ENCODE measurements at regions not wholly inside any gene's neighbourhood (a gene's known extent, or its start where the extent isn't known, plus 50 kb on each side); places are given as distances from the start of the nearest gene placed in this dataset.

DNA sequence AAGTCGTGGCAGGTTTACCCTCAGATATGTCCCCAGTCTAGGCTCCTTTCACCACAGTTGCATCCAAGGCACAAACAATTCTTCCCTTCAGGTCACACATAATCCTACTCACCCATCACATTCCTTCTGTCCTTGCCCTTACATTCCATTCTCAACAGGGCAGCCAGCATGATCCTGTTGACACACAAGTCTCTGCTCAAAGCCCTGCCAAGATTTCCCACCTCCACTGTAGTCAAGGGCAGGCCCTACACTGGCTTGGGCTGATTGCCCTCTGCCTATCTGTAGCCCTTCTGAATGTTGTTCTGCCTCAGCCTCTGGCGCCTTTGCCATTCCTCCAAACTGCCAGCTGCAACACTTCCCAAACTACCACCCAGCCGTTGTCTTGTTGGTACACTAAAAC lies 187.9 kb upstream of the AKR1E2 start:
- DNase-seq (no peak), ATAC-seq (no peak)
- Mint-ChIP-seq H3K27me3 (no peaks in the 10 kb centered on the region), H3K4me3 (no peak overlapping the region), H3K27ac (no peak overlapping the region), H3K4me1 (ENCODE audit: low read depth) (peaks cover 2% of the 10 kb centered on the region), H3K9me3 (no peaks in the 10 kb centered on the region), H3K36me3 (ENCODE audit: low read depth) (no peaks in the 10 kb centered on the region)
- intact Hi-C loops (cut with micrococcal nuclease) = no loop called here
- TF ChIP-seq, protein P1, sequence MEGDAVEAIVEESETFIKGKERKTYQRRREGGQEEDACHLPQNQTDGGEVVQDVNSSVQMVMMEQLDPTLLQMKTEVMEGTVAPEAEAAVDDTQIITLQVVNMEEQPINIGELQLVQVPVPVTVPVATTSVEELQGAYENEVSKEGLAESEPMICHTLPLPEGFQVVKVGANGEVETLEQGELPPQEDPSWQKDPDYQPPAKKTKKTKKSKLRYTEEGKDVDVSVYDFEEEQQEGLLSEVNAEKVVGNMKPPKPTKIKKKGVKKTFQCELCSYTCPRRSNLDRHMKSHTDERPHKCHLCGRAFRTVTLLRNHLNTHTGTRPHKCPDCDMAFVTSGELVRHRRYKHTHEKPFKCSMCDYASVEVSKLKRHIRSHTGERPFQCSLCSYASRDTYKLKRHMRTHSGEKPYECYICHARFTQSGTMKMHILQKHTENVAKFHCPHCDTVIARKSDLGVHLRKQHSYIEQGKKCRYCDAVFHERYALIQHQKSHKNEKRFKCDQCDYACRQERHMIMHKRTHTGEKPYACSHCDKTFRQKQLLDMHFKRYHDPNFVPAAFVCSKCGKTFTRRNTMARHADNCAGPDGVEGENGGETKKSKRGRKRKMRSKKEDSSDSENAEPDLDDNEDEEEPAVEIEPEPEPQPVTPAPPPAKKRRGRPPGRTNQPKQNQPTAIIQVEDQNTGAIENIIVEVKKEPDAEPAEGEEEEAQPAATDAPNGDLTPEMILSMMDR (IDR thresholded peaks at IDR 0.05) = no peak
- ChIA-PET POLR2A (no interaction called here), CTCF (no interaction called here)

DNA sequence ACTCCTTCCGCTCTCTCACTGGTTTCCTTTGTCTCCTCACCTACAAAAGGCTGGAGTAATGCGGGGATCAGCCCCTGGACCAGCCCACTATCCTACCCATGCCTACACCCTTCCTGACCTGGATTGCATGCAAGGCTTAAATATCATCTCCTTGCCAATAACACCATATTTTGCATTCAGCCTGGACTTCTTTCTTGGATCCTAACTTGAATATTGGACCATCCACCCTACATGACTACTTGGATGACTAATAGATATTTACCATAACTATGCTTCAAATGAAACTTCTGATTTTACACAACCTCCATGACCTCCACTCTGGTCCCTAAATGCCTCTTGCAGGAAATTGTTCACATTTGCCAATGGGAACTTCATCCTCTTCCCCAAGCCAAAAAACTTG lies 188.3 kb upstream of the AKR1E2 start:
- peaks cover 2% of the 10 kb centered on the region for H3K4me1 Mint-ChIP-seq (ENCODE audit: low read depth)
- TF ChIP-seq, protein P1 (IDR thresholded peaks at IDR 0.05) = no peak
- no peak overlapping the region for H3K4me3 Mint-ChIP-seq
- POLR2A ChIA-PET = no interaction called here
- no peaks in the 10 kb centered on the region for H3K9me3 Mint-ChIP-seq
- H3K27ac Mint-ChIP-seq = no peak overlapping the region
- CTCF ChIA-PET = no interaction called here
- no peaks in the 10 kb centered on the region for H3K27me3 Mint-ChIP-seq
- intact Hi-C loops (cut with micrococcal nuclease) = no loop called here
- H3K36me3 Mint-ChIP-seq (ENCODE audit: low read depth) = no peaks in the 10 kb centered on the region
- ATAC-seq (no peak), DNase-seq (no peak)

DNA sequence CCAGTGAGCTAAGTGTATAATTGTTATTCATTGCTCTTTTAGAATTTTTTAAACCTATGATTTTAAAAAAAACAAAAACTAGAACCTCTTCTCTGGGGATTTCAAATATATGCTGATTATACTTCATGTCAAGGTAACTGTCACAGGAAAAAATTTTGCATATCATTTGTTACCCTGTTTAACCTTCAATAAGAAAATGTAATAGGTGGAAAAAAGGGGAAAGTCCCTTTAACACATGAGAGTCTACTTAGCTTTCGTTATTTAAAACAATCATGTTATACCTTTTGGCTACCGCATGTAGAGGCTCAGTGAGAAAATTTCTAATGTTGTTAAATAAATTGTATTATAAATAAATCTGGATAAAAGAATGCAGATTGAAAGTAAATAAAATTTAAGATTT lies 190.1 kb upstream of the AKR1E2 start:
- TF ChIP-seq, protein P1 (IDR thresholded peaks at IDR 0.05) = no peak
- Mint-ChIP-seq H3K36me3 (ENCODE audit: low read depth) (no peaks in the 10 kb centered on the region), H3K4me1 (ENCODE audit: low read depth) (peaks cover 2% of the 10 kb centered on the region), H3K27ac (no peak overlapping the region), H3K9me3 (no peaks in the 10 kb centered on the region), H3K27me3 (peaks cover 3% of the 10 kb centered on the region), H3K4me3 (no peak overlapping the region)
- POLR2A ChIA-PET = no interaction called here
- ATAC-seq (no peak), DNase-seq (no peak)
- intact Hi-C loops (cut with micrococcal nuclease) = no loop called here
- CTCF ChIA-PET = interaction anchor here (1.0 kb wide), 1 partner anchor 21 kb away, joined by 6 read pairs; no protein-coding TSS in a partner anchor

DNA sequence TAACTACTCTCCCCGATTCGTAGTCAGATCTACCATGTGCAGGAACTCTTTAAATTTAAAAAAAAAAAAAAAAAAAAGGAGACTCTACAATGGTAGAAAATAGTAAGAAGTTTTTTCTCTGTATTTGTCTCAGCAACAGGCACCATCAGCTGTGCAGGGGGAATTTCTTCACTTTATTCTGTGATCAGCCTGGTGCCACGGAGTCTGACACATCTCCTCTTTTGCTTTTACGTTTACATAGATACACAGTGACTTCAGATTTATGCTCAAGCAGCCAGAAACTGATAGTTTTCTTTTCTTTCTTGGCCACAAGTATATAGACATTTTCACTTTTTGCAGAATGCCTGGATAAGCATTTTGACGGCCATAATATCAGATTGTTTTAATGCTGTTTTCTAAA lies 190.6 kb upstream of the AKR1E2 start:
- no peak for ATAC-seq
- intact Hi-C loops (cut with micrococcal nuclease) = no loop called here
- Mint-ChIP-seq H3K9me3 (no peaks in the 10 kb centered on the region), H3K4me1 (ENCODE audit: low read depth) (peaks cover 2% of the 10 kb centered on the region), H3K27ac (no peak overlapping the region), H3K36me3 (ENCODE audit: low read depth) (no peaks in the 10 kb centered on the region), H3K4me3 (no peak overlapping the region), H3K27me3 (peaks cover 3% of the 10 kb centered on the region)
- POLR2A ChIA-PET = no interaction called here
- CTCF ChIA-PET = interaction anchor here (1.0 kb wide), 1 partner anchor 21 kb away, joined by 6 read pairs; no protein-coding TSS in a partner anchor
- DNase-seq = no peak
- TF ChIP-seq, protein P1 (IDR thresholded peaks at IDR 0.05) = no peak

DNA sequence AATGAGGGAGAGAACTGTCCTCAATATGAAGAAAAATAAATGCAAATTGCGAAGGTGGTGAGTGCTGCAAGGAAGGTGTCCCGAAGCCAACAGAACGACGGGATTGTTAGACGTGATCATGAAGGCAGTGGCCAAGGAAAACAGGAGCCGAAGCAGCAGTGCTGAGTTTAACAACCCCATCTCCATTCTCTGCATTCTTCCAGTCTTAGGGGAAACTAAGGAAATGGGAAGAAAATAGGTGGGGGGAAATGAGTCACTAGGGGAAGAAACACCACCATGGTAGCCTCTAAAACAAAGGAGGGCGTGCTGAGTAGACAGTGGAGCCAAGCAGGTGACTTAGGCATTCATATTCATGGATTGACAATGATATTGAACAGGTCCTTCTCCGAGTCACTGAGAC lies 192.2 kb upstream of the AKR1E2 start:
- Mint-ChIP-seq H3K27me3 (peaks cover 3% of the 10 kb centered on the region), H3K36me3 (ENCODE audit: low read depth) (no peaks in the 10 kb centered on the region), H3K4me3 (no peak overlapping the region), H3K9me3 (no peaks in the 10 kb centered on the region), H3K27ac (no peak overlapping the region), H3K4me1 (ENCODE audit: low read depth) (peaks cover 2% of the 10 kb centered on the region)
- no peak for ATAC-seq
- intact Hi-C loops (cut with micrococcal nuclease) = no loop called here
- ChIA-PET POLR2A (interaction anchor here (0.6 kb wide), 1 partner anchor 373 kb away, joined by 3 read pairs; no protein-coding TSS in a partner anchor), CTCF (no interaction called here)
- TF ChIP-seq, protein P1 (IDR thresholded peaks at IDR 0.05) = no peak
- no peak for DNase-seq
